H1 (cell line): ENCODE measurements at regions not wholly inside any gene's neighbourhood (a gene's known extent, or its start where the extent isn't known, plus 50 kb on each side); places are given as distances from the start of the nearest gene placed in this dataset.

Experiments
- CTCF ChIA-PET: fragments of 300-600 bp; sonication (Branson Sonifier 250); formaldehyde crosslinking; loops from one replicate; lab custom pipeline; 2021; ENCODE audit not compliant: partially characterized antibody; lab: Charles Lee
- POLR2A ChIA-PET: fragments of 300-600 bp; sonication (Branson Sonifier 250); formaldehyde crosslinking; loops from one replicate; lab custom pipeline; 2021; ENCODE audit warnings: inconsistent platforms; ENCODE audit not compliant: partially characterized antibody; lab: Charles Lee
- DNase-seq, 2 experiments: peaks; one replicate each; pipeline versions ENCODE4 v3.0.0 to v3.0.0-alpha.2; 2010 to 2022; ENCODE audit warnings: low spot score in 2 of 2, low read depth in 1 of 2, mixed read lengths in 1 of 2
- FAIRE-seq: peaks from 2 replicates; lab custom pipeline; 2011; peaks lifted over from hg19 to GRCh38; lab: Jason Lieb, UNC
- H2AFZ ChIP-seq: 2 replicates; pipeline ENCODE4 v1.8.1; 2012; ENCODE audit warnings: low read length, inconsistent platforms
- H2AK5ac ChIP-seq: 2 replicates; pipeline ENCODE4 v1.6.1; 2013; ENCODE audit warnings: low read depth, low read length
- H2BK120ac ChIP-seq: replicated peaks from 2 replicates; pipeline ENCODE3; 2013; ENCODE audit warnings: low read depth, low read length, inconsistent platforms
- H2BK12ac ChIP-seq: 2 replicates; pipeline ENCODE4 v1.6.1; 2013; ENCODE audit warnings: low read depth, low read length
- H2BK15ac ChIP-seq: 2 replicates; pipeline ENCODE4 v1.6.1; 2013; ENCODE audit warnings: low read length
- H2BK20ac ChIP-seq: 2 replicates; pipeline ENCODE4 v1.6.1; 2013; ENCODE audit warnings: low read length
- H2BK5ac ChIP-seq: 2 replicates; pipeline ENCODE4 v1.6.1; 2013; ENCODE audit warnings: low read depth, low read length
- H3K14ac ChIP-seq: 2 replicates; pipeline ENCODE4 v1.6.1; 2013; ENCODE audit warnings: inconsistent platforms; ENCODE audit not compliant: insufficient read length
- H3K18ac ChIP-seq: 2 replicates; pipeline ENCODE4 v1.6.1; 2013; ENCODE audit warnings: low read length; ENCODE audit errors: extremely low read depth
- H3K23ac ChIP-seq: 2 replicates; pipeline ENCODE4 v1.6.1; 2013; ENCODE audit warnings: inconsistent platforms; ENCODE audit not compliant: insufficient read length
- H3K23me2 ChIP-seq: 2 replicates; pipeline ENCODE4 v1.6.1; 2013; ENCODE audit warnings: low read depth, low read length
- H3K27ac ChIP-seq: 2 replicates; pipeline ENCODE4 v1.6.1; 2011; ENCODE audit warnings: low read depth, low read length, inconsistent platforms
- H3K27me3 ChIP-seq, 4 experiments: replicated peaks in 1 of 4; 1 replicate in 1 of 4; 2 replicates in 3 of 4; pipeline versions ENCODE4 v1.6.1 to v1.8.1; 2011 to 2013; ENCODE audit warnings: low read length in 3 of 4, mild to moderate bottlenecking in 3 of 4, inconsistent platforms in 2 of 4, mixed read lengths in 2 of 4, moderate library complexity in 1 of 4; ENCODE audit not compliant: control insufficient read depth in 3 of 4, insufficient read depth in 3 of 4; ENCODE audit errors: extremely low read depth in 1 of 4
- H3K36me3 ChIP-seq, 4 experiments: 2 replicates each; pipeline versions ENCODE4 v1.6.1 to v1.8.1; 2011 to 2013; ENCODE audit warnings: mild to moderate bottlenecking in 4 of 4, low read length in 3 of 4, moderate library complexity in 2 of 4, control low read depth in 1 of 4, inconsistent platforms in 1 of 4; ENCODE audit not compliant: insufficient read depth in 4 of 4, control insufficient read depth in 2 of 4
- H3K4ac ChIP-seq: replicated peaks from 2 replicates; pipeline ENCODE3; 2013; ENCODE audit warnings: low read length, low read depth, mixed read lengths, inconsistent platforms; ENCODE audit not compliant: insufficient read length
- H3K4me1 ChIP-seq, 4 experiments: replicated peaks in 1 of 4; 1 replicate in 1 of 4; 2 replicates in 3 of 4; pipeline versions ENCODE4 v1.6.1 to v1.8.1; 2011 to 2013; ENCODE audit warnings: low read length in 3 of 4, inconsistent platforms in 2 of 4, mixed read lengths in 1 of 4; ENCODE audit not compliant: insufficient read depth in 4 of 4, control insufficient read depth in 3 of 4
- H3K4me2 ChIP-seq, 2 experiments: 2 replicates each; pipeline versions ENCODE4 v1.6.1 to v1.8.1; 2011 to 2013; ENCODE audit warnings: low read depth in 2 of 2, low read length in 2 of 2, control low read depth in 1 of 2, inconsistent platforms in 1 of 2, mild to moderate bottlenecking in 1 of 2; ENCODE audit not compliant: insufficient read depth in 1 of 2
- H3K4me3 ChIP-seq, 4 experiments: fragments of 200-600, 300-600 bp in 1 of 4; sonication (generic), shearing (Covaris generic), sonication (Bioruptor Twin) in 1 of 4; 2 replicates each; pipeline versions ENCODE4 v1.5.1 to v1.8.1; 2011 to 2016; ENCODE audit warnings: low read length in 4 of 4, low read depth in 3 of 4, control low read depth in 2 of 4, inconsistent platforms in 2 of 4, mild to moderate bottlenecking in 2 of 4, mixed read lengths in 1 of 4, moderate library complexity in 1 of 4; ENCODE audit not compliant: insufficient read depth in 2 of 4; ENCODE audit errors: extremely low read depth in 1 of 4
- H3K56ac ChIP-seq: replicated peaks from 2 replicates; pipeline ENCODE3; 2013; ENCODE audit warnings: low read depth, mild to moderate bottlenecking, mixed read lengths, low read length, inconsistent platforms; ENCODE audit not compliant: insufficient read length
- H3K79me1 ChIP-seq: 2 replicates; pipeline ENCODE4 v1.6.1; 2013; ENCODE audit warnings: low read depth, low read length, control low read depth
- H3K79me2 ChIP-seq, 2 experiments: 2 replicates each; pipeline versions ENCODE4 v1.6.1 to v1.8.1; 2012 to 2013; ENCODE audit warnings: low read length in 2 of 2, mild to moderate bottlenecking in 2 of 2, inconsistent platforms in 1 of 2; ENCODE audit not compliant: insufficient read depth in 2 of 2, control insufficient read depth in 1 of 2
- H3K9ac ChIP-seq, 4 experiments: replicated peaks in 1 of 4; 1 replicate in 1 of 4; 2 replicates in 3 of 4; pipeline versions ENCODE4 v1.6.1 to v1.8.1; 2011 to 2013; ENCODE audit warnings: low read depth in 3 of 4, low read length in 3 of 4, control low read depth in 2 of 4, mild to moderate bottlenecking in 2 of 4, moderate library complexity in 2 of 4, inconsistent platforms in 1 of 4; ENCODE audit errors: extremely low read depth in 1 of 4
- H3K9me3 ChIP-seq, 2 experiments: 2 replicates each; pipeline versions ENCODE4 v1.6.1 to v1.8.1; 2012 to 2013; ENCODE audit warnings: mild to moderate bottlenecking in 2 of 2, moderate library complexity in 2 of 2, control low read depth in 1 of 2, inconsistent platforms in 1 of 2, low read depth in 1 of 2, low read length in 1 of 2, mixed read lengths in 1 of 2; ENCODE audit not compliant: insufficient read depth in 2 of 2
- H4K20me1 ChIP-seq, 2 experiments: replicated peaks in 1 of 2; 2 replicates each; pipeline versions ENCODE3 to v1.8.1; 2011 to 2013; ENCODE audit warnings: inconsistent platforms in 2 of 2, low read length in 2 of 2, mild to moderate bottlenecking in 1 of 2; ENCODE audit not compliant: insufficient read depth in 2 of 2, control insufficient read depth in 1 of 2
- H4K5ac ChIP-seq: 2 replicates; pipeline ENCODE4 v1.6.1; 2013; ENCODE audit warnings: low read length, low read depth, mixed read lengths, inconsistent platforms; ENCODE audit not compliant: insufficient read length
- H4K8ac ChIP-seq: 2 replicates; pipeline ENCODE4 v1.8.0; 2013; ENCODE audit warnings: mild to moderate bottlenecking, moderate library complexity, low read length, inconsistent platforms; ENCODE audit not compliant: insufficient read depth; ENCODE audit errors: extremely low read depth
- H4K91ac ChIP-seq: replicated peaks from 2 replicates; pipeline ENCODE3; 2013; ENCODE audit warnings: low read length, mixed read lengths, inconsistent platforms; ENCODE audit not compliant: insufficient read length
- CBX8 ChIP-seq: fragments of 300-800, 300-1000 bp; sonication (generic); IDR thresholded peaks from 2 replicates; pipeline ENCODE4 v1.7.1; 2016; ENCODE audit warnings: low read depth, low read length, borderline replicate concordance
- CTBP2 ChIP-seq: IDR thresholded peaks from 2 replicates; pipeline ENCODE4 v1.7.0; 2011; ENCODE audit warnings: borderline replicate concordance, mild to moderate bottlenecking, moderate library complexity, mixed read lengths, low read length; ENCODE audit not compliant: insufficient read depth, insufficient read length
- JUN ChIP-seq: IDR thresholded peaks from 2 replicates; pipeline ENCODE4 v1.6.1; 2011; ENCODE audit warnings: low read depth, mild to moderate bottlenecking, improper control_type of control experiment, low read length
- RAD21 ChIP-seq, 2 experiments: IDR thresholded peaks in 1 of 2; conservative IDR thresholded peaks in 1 of 2; 2 replicates each; pipeline ENCODE4 v1.6.1; 2011; ENCODE audit warnings: low read depth in 2 of 2, low read length in 2 of 2, improper control_type of control experiment in 1 of 2, inconsistent platforms in 1 of 2, mild to moderate bottlenecking in 1 of 2, moderate library complexity in 1 of 2
- SIN3A ChIP-seq, 2 experiments: IDR thresholded peaks in 1 of 2; conservative IDR thresholded peaks in 1 of 2; 2 replicates each; pipeline ENCODE4 v1.6.1; 2011 to 2012; ENCODE audit warnings: low read length in 2 of 2, improper control_type of control experiment in 1 of 2, low read depth in 1 of 2, mild to moderate bottlenecking in 1 of 2
- SIX5 ChIP-seq: IDR thresholded peaks from 2 replicates; pipeline ENCODE4 v1.6.1; 2011; ENCODE audit warnings: mild to moderate bottlenecking, low read depth, low read length
- TBP ChIP-seq: IDR thresholded peaks from 2 replicates; pipeline ENCODE4 v1.6.1; 2011; ENCODE audit warnings: low read depth, low read length, improper control_type of control experiment
- WGBS, 2 experiments: shearing (Covaris generic) in 1 of 2; methylation state at CpG; one replicate each; pipeline versions ENCODE4 v1.1.6 to v1.1.7; 2013 to 2015; ENCODE audit warnings: low lambda C conversion rate in 2 of 2, mixed read lengths in 2 of 2, inconsistent platforms in 1 of 2, low coverage in 1 of 2, missing lambda C conversion rate in 1 of 2; ENCODE audit not compliant: insufficient replicate concordance in 2 of 2, insufficient coverage in 1 of 2, insufficient read length in 1 of 2; ENCODE audit errors: extremely low coverage in 1 of 2, missing lambda C conversion rate in 1 of 2; 5-methylcytosine and 5-hydroxymethylcytosine counted together
- TF ChIP-seq, protein P1 (sequence below): IDR thresholded peaks from 2 replicates; pipeline ENCODE4 v1.6.1; 2012; ENCODE audit warnings: low read length, inconsistent platforms
- TF ChIP-seq, protein P2 (sequence below), 3 experiments: IDR thresholded peaks; 1 replicate in 2 of 3; 2 replicates in 1 of 3; pipeline versions ENCODE4 v1.5.1 to v1.6.1; 2011; ENCODE audit warnings: low read length in 3 of 3, mild to moderate bottlenecking in 3 of 3, inconsistent platforms in 2 of 3, low read depth in 1 of 3, moderate library complexity in 1 of 3; ENCODE audit not compliant: insufficient read depth in 1 of 3; ENCODE audit errors: control extremely low read depth in 1 of 3

DNA sequence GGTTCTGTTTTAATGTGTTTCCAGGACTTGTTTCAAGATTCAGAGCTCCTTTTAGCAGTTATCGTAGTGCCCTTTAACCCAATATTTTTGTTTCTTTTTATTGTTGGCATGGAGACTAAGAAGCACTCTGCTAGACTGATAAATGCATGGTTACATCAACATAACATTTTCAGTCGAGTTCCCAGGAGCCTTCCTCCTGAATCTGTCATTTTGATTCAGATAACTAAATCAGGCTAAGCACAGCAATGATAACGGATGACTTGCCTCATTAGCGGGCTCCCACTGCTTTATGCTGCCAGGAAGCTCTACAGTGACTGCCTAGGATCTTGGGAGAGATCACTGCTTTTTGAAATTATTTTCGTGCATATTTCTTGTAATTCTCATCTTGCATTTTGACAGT, 772.8 kb upstream of the GJE1 start:
- Histone ChIP-seq H3K4me3 (no peak overlapping the region), H3K9ac (peak overlapping the region in 1 of 4 experiments; percentile 43; a peak in 1 of 7 replicates), H3K23ac (no peak overlapping the region), H2AK5ac (no peak overlapping the region), H2AFZ (no peak overlapping the region; the same call in 1 of the 2 replicates), H3K14ac (no peak overlapping the region), H3K79me1 (no peaks in the 10 kb centered on the region), H2BK5ac (no peak overlapping the region), H3K36me3 (no peaks in the 10 kb centered on the region), H4K91ac (no peak overlapping the region), H4K20me1 (no peaks in the 10 kb centered on the region), H4K8ac (no peak overlapping the region), H4K5ac (no peak overlapping the region), H3K23me2 (no peaks in the 10 kb centered on the region), H3K56ac (no peak overlapping the region), H3K4me2 (no peak overlapping the region), H3K27me3 (no peaks in the 10 kb centered on the region), H3K4ac (no peak overlapping the region), H2BK12ac (no peak overlapping the region), H2BK20ac (no peak overlapping the region), H2BK15ac (no peak overlapping the region), H3K9me3 (0 out of 4 replicates have a peak, but pooled peaks cover 0 to 3% of the 10 kb centered on the region in 2 experiments), H3K18ac (no peak overlapping the region), H2BK120ac (no peak overlapping the region), H3K27ac (no peak overlapping the region), H3K4me1 (no peaks in the 10 kb centered on the region), H3K79me2 (no peaks in the 10 kb centered on the region)
- ChIA-PET CTCF (no interaction called here), POLR2A (no interaction called here)
- DNase-seq (no peak), FAIRE-seq (no peak)
- WGBS, 2 experiments: 88% methylated on average over 5 of the region's 5 CpGs; no CpG with 5 or more reads in 1 of the 2 experiments
- TF ChIP-seq, protein P1, sequence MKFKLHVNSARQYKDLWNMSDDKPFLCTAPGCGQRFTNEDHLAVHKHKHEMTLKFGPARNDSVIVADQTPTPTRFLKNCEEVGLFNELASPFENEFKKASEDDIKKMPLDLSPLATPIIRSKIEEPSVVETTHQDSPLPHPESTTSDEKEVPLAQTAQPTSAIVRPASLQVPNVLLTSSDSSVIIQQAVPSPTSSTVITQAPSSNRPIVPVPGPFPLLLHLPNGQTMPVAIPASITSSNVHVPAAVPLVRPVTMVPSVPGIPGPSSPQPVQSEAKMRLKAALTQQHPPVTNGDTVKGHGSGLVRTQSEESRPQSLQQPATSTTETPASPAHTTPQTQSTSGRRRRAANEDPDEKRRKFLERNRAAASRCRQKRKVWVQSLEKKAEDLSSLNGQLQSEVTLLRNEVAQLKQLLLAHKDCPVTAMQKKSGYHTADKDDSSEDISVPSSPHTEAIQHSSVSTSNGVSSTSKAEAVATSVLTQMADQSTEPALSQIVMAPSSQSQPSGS: no peak
- no peak for TF ChIP-seq TBP
- TF ChIP-seq RAD21 (IDR thresholded peaks at IDR 0.05 in 1 of 2, conservative IDR thresholded peaks at IDR 0.05 in 1 of 2; ENCODE audit: low read depth in 2 of 2, low read length in 2 of 2): no peak
- TF ChIP-seq CBX8: no peak
- no peak for TF ChIP-seq SIN3A (conservative IDR thresholded peaks at IDR 0.05 in 1 of 2, IDR thresholded peaks at IDR 0.05 in 1 of 2; ENCODE audit: low read depth in 1 of 2, low read length in 2 of 2)
- TF ChIP-seq, protein P2, sequence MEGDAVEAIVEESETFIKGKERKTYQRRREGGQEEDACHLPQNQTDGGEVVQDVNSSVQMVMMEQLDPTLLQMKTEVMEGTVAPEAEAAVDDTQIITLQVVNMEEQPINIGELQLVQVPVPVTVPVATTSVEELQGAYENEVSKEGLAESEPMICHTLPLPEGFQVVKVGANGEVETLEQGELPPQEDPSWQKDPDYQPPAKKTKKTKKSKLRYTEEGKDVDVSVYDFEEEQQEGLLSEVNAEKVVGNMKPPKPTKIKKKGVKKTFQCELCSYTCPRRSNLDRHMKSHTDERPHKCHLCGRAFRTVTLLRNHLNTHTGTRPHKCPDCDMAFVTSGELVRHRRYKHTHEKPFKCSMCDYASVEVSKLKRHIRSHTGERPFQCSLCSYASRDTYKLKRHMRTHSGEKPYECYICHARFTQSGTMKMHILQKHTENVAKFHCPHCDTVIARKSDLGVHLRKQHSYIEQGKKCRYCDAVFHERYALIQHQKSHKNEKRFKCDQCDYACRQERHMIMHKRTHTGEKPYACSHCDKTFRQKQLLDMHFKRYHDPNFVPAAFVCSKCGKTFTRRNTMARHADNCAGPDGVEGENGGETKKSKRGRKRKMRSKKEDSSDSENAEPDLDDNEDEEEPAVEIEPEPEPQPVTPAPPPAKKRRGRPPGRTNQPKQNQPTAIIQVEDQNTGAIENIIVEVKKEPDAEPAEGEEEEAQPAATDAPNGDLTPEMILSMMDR (IDR thresholded peaks at IDR 0.05; ENCODE audit: control extremely low read depth in 1 of 3, insufficient read depth in 1 of 3, low read depth in 1 of 3, low read length in 3 of 3): no peak
- TF ChIP-seq JUN: no peak
- TF ChIP-seq SIX5: no peak
- no peak for TF ChIP-seq CTBP2
